Smooth muscle cell (in vitro differentiated cells): ENCODE measurements at regions not wholly inside any gene's neighbourhood (a gene's known extent, or its start where the extent isn't known, plus 50 kb on each side); places are given as distances from the start of the nearest gene placed in this dataset.
A peak's percentile ranks its signal among the peaks of the same experiment; 100 is the strongest.

Experiments
- DNase-seq: peaks from one replicate; lab custom pipeline; 2025; ENCODE audit not compliant: unreplicated experiment; lab: John Stamatoyannopoulos, UW
- H2AFZ ChIP-seq: fragments of 200-600 bp; sonication (generic); 2 replicates; pipeline ENCODE4 v1.6.0; 2016; ENCODE audit warnings: antibody characterized with exemption, low read depth, mild to moderate bottlenecking
- H3F3A ChIP-seq: fragments of 200-600 bp; sonication (generic); 2 replicates; pipeline ENCODE4 v1.6.0; 2017; ENCODE audit warnings: antibody characterized with exemption, low read depth
- H3K27ac ChIP-seq: fragments of 200-600 bp; sonication (generic); 2 replicates; pipeline ENCODE4 v1.5.1; 2016; ENCODE audit warnings: low read depth, mild to moderate bottlenecking
- H3K27me3 ChIP-seq: fragments of 200-600 bp; sonication (generic); 2 replicates; pipeline ENCODE4 v1.6.1; 2016; ENCODE audit warnings: low read depth, mild to moderate bottlenecking
- H3K36me3 ChIP-seq: fragments of 200-600 bp; sonication (generic); 2 replicates; pipeline ENCODE4 v1.5.1; 2016; ENCODE audit warnings: low read depth
- H3K4me1 ChIP-seq: fragments of 200-600 bp; sonication (generic); 2 replicates; pipeline ENCODE4 v1.5.1; 2016; ENCODE audit warnings: low read depth
- H3K4me2 ChIP-seq: fragments of 200-600 bp; sonication (generic); 2 replicates; pipeline ENCODE4 v1.6.0; 2016; ENCODE audit warnings: mild to moderate bottlenecking
- H3K4me3 ChIP-seq: fragments of 200-600 bp; sonication (generic); 2 replicates; pipeline ENCODE4 v1.5.1; 2016; ENCODE audit warnings: mild to moderate bottlenecking
- H3K79me2 ChIP-seq: fragments of 200-600 bp; sonication (generic); 2 replicates; pipeline ENCODE4 v1.6.0; 2016; ENCODE audit warnings: low read depth, mild to moderate bottlenecking
- H3K9ac ChIP-seq: fragments of 200-600 bp; sonication (generic); 2 replicates; pipeline ENCODE4 v1.6.0; 2016; ENCODE audit warnings: low read depth
- H3K9me3 ChIP-seq: fragments of 200-600 bp; sonication (generic); replicated peaks from 2 replicates; pipeline ENCODE4 v1.5.1; 2016; ENCODE audit warnings: low read depth
- H4K20me1 ChIP-seq: fragments of 200-600 bp; sonication (generic); 2 replicates; pipeline ENCODE4 v1.6.0; 2016; ENCODE audit warnings: low read depth
- WGBS: methylation state at CpG from one replicate; pipeline ENCODE4 v1.1.7; 2016; ENCODE audit warnings: low lambda C conversion rate; 5-methylcytosine and 5-hydroxymethylcytosine counted together
- TF ChIP-seq, protein P1 (sequence below): fragments of 200-600 bp; sonication (generic); IDR thresholded peaks from 2 replicates; pipeline ENCODE4 v1.5.1; 2017; ENCODE audit warnings: borderline replicate concordance, mild to moderate bottlenecking, antibody characterized with exemption; ENCODE audit not compliant: insufficient read depth, poor library complexity, severe bottlenecking

- no peaks in the 10 kb centered on the region for H3K9me3 ChIP-seq
- no peak overlapping the region for H3K4me2 ChIP-seq
- peak overlapping the region; percentile 56 for H2AFZ ChIP-seq
- TF ChIP-seq, protein P1, sequence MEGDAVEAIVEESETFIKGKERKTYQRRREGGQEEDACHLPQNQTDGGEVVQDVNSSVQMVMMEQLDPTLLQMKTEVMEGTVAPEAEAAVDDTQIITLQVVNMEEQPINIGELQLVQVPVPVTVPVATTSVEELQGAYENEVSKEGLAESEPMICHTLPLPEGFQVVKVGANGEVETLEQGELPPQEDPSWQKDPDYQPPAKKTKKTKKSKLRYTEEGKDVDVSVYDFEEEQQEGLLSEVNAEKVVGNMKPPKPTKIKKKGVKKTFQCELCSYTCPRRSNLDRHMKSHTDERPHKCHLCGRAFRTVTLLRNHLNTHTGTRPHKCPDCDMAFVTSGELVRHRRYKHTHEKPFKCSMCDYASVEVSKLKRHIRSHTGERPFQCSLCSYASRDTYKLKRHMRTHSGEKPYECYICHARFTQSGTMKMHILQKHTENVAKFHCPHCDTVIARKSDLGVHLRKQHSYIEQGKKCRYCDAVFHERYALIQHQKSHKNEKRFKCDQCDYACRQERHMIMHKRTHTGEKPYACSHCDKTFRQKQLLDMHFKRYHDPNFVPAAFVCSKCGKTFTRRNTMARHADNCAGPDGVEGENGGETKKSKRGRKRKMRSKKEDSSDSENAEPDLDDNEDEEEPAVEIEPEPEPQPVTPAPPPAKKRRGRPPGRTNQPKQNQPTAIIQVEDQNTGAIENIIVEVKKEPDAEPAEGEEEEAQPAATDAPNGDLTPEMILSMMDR = no peak
- H4K20me1 ChIP-seq = no peaks in the 10 kb centered on the region
- 87% methylated on average over 3 of the region's 3 CpGs for WGBS
- no peak overlapping the region for H3K4me3 ChIP-seq
- H3K27me3 ChIP-seq = no peaks in the 10 kb centered on the region
- no peaks in the 10 kb centered on the region for H3K4me1 ChIP-seq
- no peaks in the 10 kb centered on the region for H3K79me2 ChIP-seq
- no peak overlapping the region for H3K27ac ChIP-seq
- H3K36me3 ChIP-seq = no peaks in the 10 kb centered on the region
- no peak overlapping the region for H3K9ac ChIP-seq
- H3F3A ChIP-seq = no peaks in the 10 kb centered on the region
- DNase-seq = no peak
Observed at GRCh38 chr2:144875290-144875969, 355.5 kb upstream of the ZEB2 start.

DNA sequence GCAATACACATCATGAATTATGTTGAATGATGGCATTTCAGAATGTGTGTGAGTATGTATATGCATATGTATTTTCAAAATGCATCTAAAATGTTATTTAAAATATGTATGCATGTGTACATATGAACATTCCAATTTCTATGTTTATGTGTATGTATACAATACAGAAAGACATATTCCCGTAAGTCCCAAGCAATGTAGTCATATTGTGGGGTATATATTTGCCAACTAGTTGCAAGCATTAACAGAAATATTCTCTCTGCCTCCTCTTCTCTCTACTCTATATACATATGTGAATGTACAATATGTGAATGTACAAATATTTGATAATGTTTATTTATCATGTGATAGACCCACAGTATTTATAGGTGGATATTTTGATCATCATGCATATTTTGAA lies 345.8 kb upstream of the ZEB2 start:
- WGBS = 86% methylated on average over 1 of the region's 1 CpG

DNA sequence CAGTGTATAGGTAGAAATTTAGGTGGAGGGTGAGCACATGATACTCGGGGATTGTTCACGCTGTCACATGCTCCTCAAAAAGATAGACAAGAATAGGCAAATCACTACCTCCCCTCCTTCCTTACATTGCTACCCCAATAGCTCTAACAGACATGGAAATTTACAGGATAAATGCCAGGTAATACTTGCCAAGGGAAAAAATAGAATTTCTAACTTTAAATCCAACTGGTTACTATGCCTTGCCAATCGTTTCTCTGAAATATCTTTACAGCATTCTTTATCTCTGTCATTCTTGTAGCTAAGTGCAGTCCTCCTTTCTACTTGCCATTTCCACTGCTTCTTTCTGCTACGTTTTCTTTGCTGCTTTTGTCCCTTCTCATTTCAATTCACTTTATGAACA lies 339.8 kb upstream of the ZEB2 start:
- H3F3A ChIP-seq = no peaks in the 10 kb centered on the region
- 74% methylated on average over 4 of the region's 4 CpGs for WGBS
- H3K27me3 ChIP-seq = no peaks in the 10 kb centered on the region
- no peaks in the 10 kb centered on the region for H3K9me3 ChIP-seq
- no peaks in the 10 kb centered on the region for H3K4me1 ChIP-seq
- no peaks in the 10 kb centered on the region for H3K79me2 ChIP-seq
- no peak overlapping the region for H3K9ac ChIP-seq
- H4K20me1 ChIP-seq = no peaks in the 10 kb centered on the region
- H3K4me2 ChIP-seq = no peak overlapping the region
- H3K4me3 ChIP-seq = no peak overlapping the region
- DNase-seq = no peak
- no peak overlapping the region for H3K27ac ChIP-seq
- H2AFZ ChIP-seq = peak overlapping the region; percentile 39
- no peaks in the 10 kb centered on the region for H3K36me3 ChIP-seq
- TF ChIP-seq, protein P1 = no peak

More for the DNA sequence above, 345.8 kb upstream of the ZEB2 start:
- no peak overlapping the region for H3K4me3 ChIP-seq
- no peaks in the 10 kb centered on the region for H3K9me3 ChIP-seq
- H3K36me3 ChIP-seq = no peaks in the 10 kb centered on the region
- no peak overlapping the region for H3K9ac ChIP-seq
- H3F3A ChIP-seq = no peaks in the 10 kb centered on the region
- no peak overlapping the region for H2AFZ ChIP-seq
- H3K4me1 ChIP-seq = no peaks in the 10 kb centered on the region
- no peaks in the 10 kb centered on the region for H3K79me2 ChIP-seq
- no peaks in the 10 kb centered on the region for H4K20me1 ChIP-seq
- no peak for DNase-seq
- no peak overlapping the region for H3K27ac ChIP-seq
- TF ChIP-seq, protein P1 = no peak
- H3K4me2 ChIP-seq = no peak overlapping the region
- H3K27me3 ChIP-seq = no peaks in the 10 kb centered on the region

- no peaks in the 10 kb centered on the region for H3K36me3 ChIP-seq
- H2AFZ ChIP-seq = peak overlapping the region; percentile 51
- H3K4me3 ChIP-seq = no peak overlapping the region
- DNase-seq = no peak
- H3K79me2 ChIP-seq = no peaks in the 10 kb centered on the region
- H3K4me2 ChIP-seq = peak overlapping the region; percentile 45
- H3K27me3 ChIP-seq = no peaks in the 10 kb centered on the region
- no peak overlapping the region for H3K27ac ChIP-seq
- H3K9me3 ChIP-seq = no peaks in the 10 kb centered on the region
- no peaks in the 10 kb centered on the region for H3K4me1 ChIP-seq
- H4K20me1 ChIP-seq = no peaks in the 10 kb centered on the region
- WGBS = 65% methylated on average over 4 of the region's 4 CpGs
- no peak overlapping the region for H3K9ac ChIP-seq
- no peaks in the 10 kb centered on the region for H3F3A ChIP-seq
- TF ChIP-seq, protein P1 = no peak
Observed at GRCh38 chr2:144858211-144858610, 338.3 kb upstream of the ZEB2 start.
